ENCODE measurements at regions not wholly inside any gene's neighbourhood (a gene's known extent, or its start where the extent isn't known, plus 50 kb on each side); places are given as distances from the start of the nearest gene placed in this dataset.

DNA sequence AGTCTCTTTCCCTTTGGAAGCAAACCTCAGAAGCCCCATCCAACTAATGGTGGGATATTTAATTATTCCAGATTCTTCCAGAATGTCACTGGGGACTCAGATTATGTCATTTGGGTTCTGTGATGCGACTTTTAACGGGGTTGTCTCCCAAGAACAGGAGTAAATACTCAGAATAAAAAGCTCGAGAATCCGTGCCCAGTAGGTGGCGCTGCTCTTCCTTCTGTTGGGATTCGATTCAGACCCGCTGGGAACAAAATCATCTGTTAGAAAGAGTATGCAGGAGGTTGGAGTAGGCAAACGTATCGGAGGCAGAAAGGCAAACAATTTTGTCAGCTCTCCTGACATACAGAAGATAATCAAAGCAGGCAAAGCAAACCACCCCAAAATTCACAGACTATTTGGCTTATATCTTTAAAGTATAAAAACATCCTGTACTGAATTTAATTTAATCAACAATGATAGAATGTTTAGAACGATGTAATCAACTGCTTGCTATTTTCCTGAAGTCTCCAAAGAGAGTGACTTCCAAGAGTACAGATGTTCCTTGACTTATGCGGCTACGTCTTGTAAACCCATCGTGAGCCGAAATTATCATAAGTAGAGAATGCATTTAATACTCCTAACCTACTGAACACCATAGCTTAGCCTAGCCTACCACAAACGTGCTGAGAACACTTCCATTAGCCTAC, 169.8 kb upstream of the RAI14 start:
- no peaks in the 10 kb centered on the region for H3F3A ChIP-seq (replicated peaks; ENCODE audit: low read depth)
- peak; percentile 54 for ATAC-seq
- TF ChIP-seq, protein P1, sequence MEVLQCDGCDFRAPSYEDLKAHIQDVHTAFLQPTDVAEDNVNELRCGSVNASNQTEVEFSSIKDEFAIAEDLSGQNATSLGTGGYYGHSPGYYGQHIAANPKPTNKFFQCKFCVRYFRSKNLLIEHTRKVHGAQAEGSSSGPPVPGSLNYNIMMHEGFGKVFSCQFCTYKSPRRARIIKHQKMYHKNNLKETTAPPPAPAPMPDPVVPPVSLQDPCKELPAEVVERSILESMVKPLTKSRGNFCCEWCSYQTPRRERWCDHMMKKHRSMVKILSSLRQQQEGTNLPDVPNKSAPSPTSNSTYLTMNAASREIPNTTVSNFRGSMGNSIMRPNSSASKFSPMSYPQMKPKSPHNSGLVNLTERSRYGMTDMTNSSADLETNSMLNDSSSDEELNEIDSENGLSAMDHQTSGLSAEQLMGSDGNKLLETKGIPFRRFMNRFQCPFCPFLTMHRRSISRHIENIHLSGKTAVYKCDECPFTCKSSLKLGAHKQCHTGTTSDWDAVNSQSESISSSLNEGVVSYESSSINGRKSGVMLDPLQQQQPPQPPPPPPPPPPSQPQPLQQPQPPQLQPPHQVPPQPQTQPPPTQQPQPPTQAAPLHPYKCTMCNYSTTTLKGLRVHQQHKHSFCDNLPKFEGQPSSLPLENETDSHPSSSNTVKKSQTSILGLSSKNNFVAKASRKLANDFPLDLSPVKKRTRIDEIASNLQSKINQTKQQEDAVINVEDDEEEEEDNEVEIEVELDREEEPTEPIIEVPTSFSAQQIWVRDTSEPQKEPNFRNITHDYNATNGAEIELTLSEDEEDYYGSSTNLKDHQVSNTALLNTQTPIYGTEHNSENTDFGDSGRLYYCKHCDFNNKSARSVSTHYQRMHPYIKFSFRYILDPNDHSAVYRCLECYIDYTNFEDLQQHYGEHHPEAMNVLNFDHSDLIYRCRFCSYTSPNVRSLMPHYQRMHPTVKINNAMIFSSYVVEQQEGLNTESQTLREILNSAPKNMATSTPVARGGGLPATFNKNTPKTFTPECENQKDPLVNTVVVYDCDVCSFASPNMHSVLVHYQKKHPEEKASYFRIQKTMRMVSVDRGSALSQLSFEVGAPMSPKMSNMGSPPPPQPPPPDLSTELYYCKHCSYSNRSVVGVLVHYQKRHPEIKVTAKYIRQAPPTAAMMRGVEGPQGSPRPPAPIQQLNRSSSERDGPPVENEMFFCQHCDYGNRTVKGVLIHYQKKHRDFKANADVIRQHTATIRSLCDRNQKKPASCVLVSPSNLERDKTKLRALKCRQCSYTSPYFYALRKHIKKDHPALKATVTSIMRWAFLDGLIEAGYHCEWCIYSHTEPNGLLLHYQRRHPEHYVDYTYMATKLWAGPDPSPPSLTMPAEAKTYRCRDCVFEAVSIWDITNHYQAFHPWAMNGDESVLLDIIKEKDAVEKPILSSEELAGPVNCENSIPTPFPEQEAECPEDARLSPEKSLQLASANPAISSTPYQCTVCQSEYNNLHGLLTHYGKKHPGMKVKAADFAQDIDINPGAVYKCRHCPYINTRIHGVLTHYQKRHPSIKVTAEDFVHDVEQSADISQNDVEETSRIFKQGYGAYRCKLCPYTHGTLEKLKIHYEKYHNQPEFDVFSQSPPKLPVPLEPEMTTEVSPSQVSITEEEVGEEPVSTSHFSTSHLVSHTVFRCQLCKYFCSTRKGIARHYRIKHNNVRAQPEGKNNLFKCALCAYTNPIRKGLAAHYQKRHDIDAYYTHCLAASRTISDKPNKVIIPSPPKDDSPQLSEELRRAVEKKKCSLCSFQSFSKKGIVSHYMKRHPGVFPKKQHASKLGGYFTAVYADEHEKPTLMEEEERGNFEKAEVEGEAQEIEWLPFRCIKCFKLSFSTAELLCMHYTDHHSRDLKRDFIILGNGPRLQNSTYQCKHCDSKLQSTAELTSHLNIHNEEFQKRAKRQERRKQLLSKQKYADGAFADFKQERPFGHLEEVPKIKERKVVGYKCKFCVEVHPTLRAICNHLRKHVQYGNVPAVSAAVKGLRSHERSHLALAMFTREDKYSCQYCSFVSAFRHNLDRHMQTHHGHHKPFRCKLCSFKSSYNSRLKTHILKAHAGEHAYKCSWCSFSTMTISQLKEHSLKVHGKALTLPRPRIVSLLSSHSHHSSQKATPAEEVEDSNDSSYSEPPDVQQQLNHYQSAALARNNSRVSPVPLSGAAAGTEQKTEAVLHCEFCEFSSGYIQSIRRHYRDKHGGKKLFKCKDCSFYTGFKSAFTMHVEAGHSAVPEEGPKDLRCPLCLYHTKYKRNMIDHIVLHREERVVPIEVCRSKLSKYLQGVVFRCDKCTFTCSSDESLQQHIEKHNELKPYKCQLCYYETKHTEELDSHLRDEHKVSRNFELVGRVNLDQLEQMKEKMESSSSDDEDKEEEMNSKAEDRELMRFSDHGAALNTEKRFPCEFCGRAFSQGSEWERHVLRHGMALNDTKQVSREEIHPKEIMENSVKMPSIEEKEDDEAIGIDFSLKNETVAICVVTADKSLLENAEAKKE (CRISPR knock-in tag; IDR thresholded peaks at IDR 0.05) = no peak
- TF ChIP-seq STAT1 (IDR thresholded peaks at IDR 0.05; ENCODE audit: unreplicated experiment) = no peak
- TF ChIP-seq, protein P2, sequence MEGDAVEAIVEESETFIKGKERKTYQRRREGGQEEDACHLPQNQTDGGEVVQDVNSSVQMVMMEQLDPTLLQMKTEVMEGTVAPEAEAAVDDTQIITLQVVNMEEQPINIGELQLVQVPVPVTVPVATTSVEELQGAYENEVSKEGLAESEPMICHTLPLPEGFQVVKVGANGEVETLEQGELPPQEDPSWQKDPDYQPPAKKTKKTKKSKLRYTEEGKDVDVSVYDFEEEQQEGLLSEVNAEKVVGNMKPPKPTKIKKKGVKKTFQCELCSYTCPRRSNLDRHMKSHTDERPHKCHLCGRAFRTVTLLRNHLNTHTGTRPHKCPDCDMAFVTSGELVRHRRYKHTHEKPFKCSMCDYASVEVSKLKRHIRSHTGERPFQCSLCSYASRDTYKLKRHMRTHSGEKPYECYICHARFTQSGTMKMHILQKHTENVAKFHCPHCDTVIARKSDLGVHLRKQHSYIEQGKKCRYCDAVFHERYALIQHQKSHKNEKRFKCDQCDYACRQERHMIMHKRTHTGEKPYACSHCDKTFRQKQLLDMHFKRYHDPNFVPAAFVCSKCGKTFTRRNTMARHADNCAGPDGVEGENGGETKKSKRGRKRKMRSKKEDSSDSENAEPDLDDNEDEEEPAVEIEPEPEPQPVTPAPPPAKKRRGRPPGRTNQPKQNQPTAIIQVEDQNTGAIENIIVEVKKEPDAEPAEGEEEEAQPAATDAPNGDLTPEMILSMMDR (conservative IDR thresholded peaks at IDR 0.05; ENCODE audit: low read depth in 2 of 2) = peak; percentile 94 to 97
- Mint-ChIP-seq H3K36me3 (ENCODE audit: low read depth) (peaks cover 14% of the 10 kb centered on the region; the same call in 2 of the 3 replicates), H3K27ac (no peak overlapping the region), H3K4me3 (no peak overlapping the region), H3K9me3 (peaks cover 20% of the 10 kb centered on the region), H3K27me3 (ENCODE audit: insufficient read depth, low read depth, poor library complexity) (peaks cover 1% of the 10 kb centered on the region), H3K4me1 (peaks cover 38% of the 10 kb centered on the region)
- H3K27me3 ChIP-seq (ENCODE audit: insufficient read depth) = no peaks in the 10 kb centered on the region
- H3K36me3 ChIP-seq (ENCODE audit: insufficient read depth) = no peaks in the 10 kb centered on the region; the same call in 1 of the 2 replicates
- no peak overlapping the region for H2AFZ ChIP-seq
- no peak overlapping the region for H3K4me3 ChIP-seq
- peaks cover 33% of the 10 kb centered on the region for H3K4me1 ChIP-seq (ENCODE audit: insufficient read depth)
- no peaks in the 10 kb centered on the region for H3K79me2 ChIP-seq (replicated peaks; ENCODE audit: insufficient read depth)
- peak; percentile 98 for DNase-seq (ENCODE audit: low spot score)
- H3K27ac ChIP-seq (ENCODE audit: low read depth) = no peak overlapping the region
- no peaks in the 10 kb centered on the region for H4K20me1 ChIP-seq (replicated peaks; ENCODE audit: insufficient read depth)
- H3K4me2 ChIP-seq = no peak overlapping the region
- H3K9me2 ChIP-seq (ENCODE audit: insufficient read depth) = no peaks in the 10 kb centered on the region

All from GM23338 (cell line).